Peyer's patch (tissue), 4 donors: ENCODE measurements at regions not wholly inside any gene's neighbourhood (a gene's known extent, or its start where the extent isn't known, plus 50 kb on each side); places are given as distances from the start of the nearest gene placed in this dataset.

Experiments used
- CTCF ChIP-seq, 6 experiments: fragments of 450-650 bp in 4 of 6; fragments of 200-600 bp in 2 of 6; sonication (generic) in 1 of 6; IDR thresholded peaks; one replicate each; pipeline ENCODE4 v1.5.1; 2017 to 2019; ENCODE audit warnings: antibody characterized with exemption in 6 of 6, mild to moderate bottlenecking in 3 of 6, moderate library complexity in 1 of 6
- POLR2A ChIP-seq, 2 donors: fragments of 450-650 bp; IDR thresholded peaks; one replicate each; pipeline ENCODE4 v1.5.1; 2017; ENCODE audit warnings: antibody characterized with exemption in 2 of 2, mild to moderate bottlenecking in 2 of 2, moderate library complexity in 2 of 2

DNA sequence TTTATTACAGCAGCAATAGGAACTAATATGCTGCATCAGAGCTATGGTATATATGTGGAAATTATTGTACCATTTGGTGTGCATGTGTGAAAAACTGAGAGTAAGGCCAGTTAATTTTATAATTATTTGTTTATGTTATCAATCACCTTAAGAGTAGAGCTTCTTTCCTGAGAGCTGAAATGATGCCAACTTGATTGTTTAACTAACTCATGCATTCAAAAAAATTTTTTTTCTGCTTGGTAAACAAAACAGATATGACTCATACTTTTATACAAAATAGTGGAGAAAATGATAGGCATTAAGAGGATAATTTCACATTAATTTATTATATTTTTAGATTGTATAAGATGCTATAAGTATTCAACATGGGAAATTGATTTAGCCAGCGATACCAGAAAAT lies 622.7 kb downstream of the RAPGEF2 start:
- TF ChIP-seq CTCF (IDR thresholded peaks at IDR 0.05) = no peak
- no peak for TF ChIP-seq POLR2A (IDR thresholded peaks at IDR 0.05)
